AG04450 (cell line): ENCODE measurements at regions not wholly inside any gene's neighbourhood (a gene's known extent, or its start where the extent isn't known, plus 50 kb on each side); places are given as distances from the start of the nearest gene placed in this dataset.

ENCODE experiments used
- CTCF ChIA-PET: fragments of 300-600, 350-600 bp; formaldehyde crosslinking; extraction: SDS; loops from one replicate; lab custom pipeline; 2022; ENCODE audit warnings: antibody characterized with exemption, inconsistent platforms; lab: Charles Lee
- POLR2A ChIA-PET: fragments of 350-600 bp; formaldehyde crosslinking; extraction: SDS; loops from one replicate; lab custom pipeline; 2021; ENCODE audit warnings: antibody characterized with exemption, inconsistent platforms; lab: Yijun Ruan, JAX
- DNase-seq: peaks from one replicate; pipeline ENCODE4 v3.0.0-alpha.2; 2011; ENCODE audit warnings: low read depth, low spot score
- H3K27ac ChIP-seq: one replicate; pipeline ENCODE4 v1.5.1; 2012; ENCODE audit warnings: low read depth, low read length, control low read depth
- H3K27me3 ChIP-seq: one replicate; pipeline ENCODE4 v1.6.0; 2012; ENCODE audit warnings: low read length; ENCODE audit not compliant: control insufficient read depth, insufficient read depth
- H3K4me3 ChIP-seq: 2 replicates; pipeline ENCODE4 v1.5.1; 2011; ENCODE audit warnings: mild to moderate bottlenecking, low read depth, low read length, control low read depth
- H3K9me3 ChIP-seq: 2 replicates; pipeline ENCODE4 v1.5.1; 2012; ENCODE audit warnings: low read length; ENCODE audit not compliant: control insufficient read depth, insufficient read depth
- TF ChIP-seq, protein P1 (sequence below): IDR thresholded peaks from 2 replicates; pipeline ENCODE4 v1.5.1; 2011; ENCODE audit warnings: low read depth, low read length, control low read depth, inconsistent platforms

DNA sequence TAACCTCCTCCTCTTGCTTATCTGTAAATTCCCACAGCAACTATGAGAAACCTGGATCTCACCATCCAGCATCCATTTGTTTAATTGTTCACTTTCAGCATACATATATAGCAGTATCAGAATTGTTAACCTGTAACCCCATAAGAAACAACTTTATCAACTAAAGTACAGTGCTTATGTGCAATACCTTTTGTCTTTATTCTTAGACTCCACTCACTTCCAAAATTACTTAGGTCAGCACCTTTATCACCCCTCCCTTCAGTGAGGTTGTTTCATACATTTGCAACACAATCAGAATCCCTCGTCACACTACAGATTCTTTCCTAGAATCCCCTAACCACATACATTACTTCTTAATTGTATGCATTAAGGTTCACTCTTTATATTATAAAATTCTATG is 225.9 kb upstream of the NCKAP5 start:
- TF ChIP-seq, protein P1, sequence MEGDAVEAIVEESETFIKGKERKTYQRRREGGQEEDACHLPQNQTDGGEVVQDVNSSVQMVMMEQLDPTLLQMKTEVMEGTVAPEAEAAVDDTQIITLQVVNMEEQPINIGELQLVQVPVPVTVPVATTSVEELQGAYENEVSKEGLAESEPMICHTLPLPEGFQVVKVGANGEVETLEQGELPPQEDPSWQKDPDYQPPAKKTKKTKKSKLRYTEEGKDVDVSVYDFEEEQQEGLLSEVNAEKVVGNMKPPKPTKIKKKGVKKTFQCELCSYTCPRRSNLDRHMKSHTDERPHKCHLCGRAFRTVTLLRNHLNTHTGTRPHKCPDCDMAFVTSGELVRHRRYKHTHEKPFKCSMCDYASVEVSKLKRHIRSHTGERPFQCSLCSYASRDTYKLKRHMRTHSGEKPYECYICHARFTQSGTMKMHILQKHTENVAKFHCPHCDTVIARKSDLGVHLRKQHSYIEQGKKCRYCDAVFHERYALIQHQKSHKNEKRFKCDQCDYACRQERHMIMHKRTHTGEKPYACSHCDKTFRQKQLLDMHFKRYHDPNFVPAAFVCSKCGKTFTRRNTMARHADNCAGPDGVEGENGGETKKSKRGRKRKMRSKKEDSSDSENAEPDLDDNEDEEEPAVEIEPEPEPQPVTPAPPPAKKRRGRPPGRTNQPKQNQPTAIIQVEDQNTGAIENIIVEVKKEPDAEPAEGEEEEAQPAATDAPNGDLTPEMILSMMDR = no peak
- CTCF ChIA-PET = interaction anchor here (1.0 kb wide), 1 partner anchor 14 kb away, joined by 3 read pairs; no protein-coding TSS in a partner anchor

DNA sequence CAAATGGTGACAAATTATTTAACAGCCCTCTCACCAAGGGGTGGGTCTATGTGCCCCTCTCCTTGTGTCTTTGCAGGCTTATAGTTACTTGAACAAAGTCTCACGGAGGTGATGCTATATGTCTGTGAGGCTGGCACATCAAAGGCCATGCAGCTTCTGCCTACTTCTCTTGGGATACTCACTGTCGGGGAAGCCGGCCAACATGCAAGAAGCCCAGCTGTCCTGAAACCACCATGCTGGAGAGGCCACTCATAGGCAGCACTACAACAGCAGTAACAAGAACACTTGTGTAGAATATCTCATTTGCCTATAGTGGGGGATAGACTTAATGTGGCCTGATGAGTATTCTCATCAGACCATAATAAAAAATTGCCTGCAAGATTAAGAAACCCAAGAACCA is 233.7 kb upstream of the NCKAP5 start:
- CTCF ChIA-PET = interaction anchor here (2.3 kb wide), 1 partner anchor 22 kb away, joined by 9 read pairs; no protein-coding TSS in a partner anchor
- H3K4me3 ChIP-seq = no peak overlapping the region
- H3K9me3 ChIP-seq = no peaks in the 10 kb centered on the region
- H3K27me3 ChIP-seq = no peaks in the 10 kb centered on the region
- TF ChIP-seq, protein P1 = no peak
- POLR2A ChIA-PET = no interaction called here
- H3K27ac ChIP-seq = no peak overlapping the region
- DNase-seq = no peak

More for the DNA sequence above, 225.9 kb upstream of the NCKAP5 start:
- no peak for DNase-seq
- no peak overlapping the region for H3K4me3 ChIP-seq
- no peak overlapping the region for H3K27ac ChIP-seq
- POLR2A ChIA-PET = no interaction called here
- H3K9me3 ChIP-seq = no peaks in the 10 kb centered on the region
- no peaks in the 10 kb centered on the region for H3K27me3 ChIP-seq

DNA sequence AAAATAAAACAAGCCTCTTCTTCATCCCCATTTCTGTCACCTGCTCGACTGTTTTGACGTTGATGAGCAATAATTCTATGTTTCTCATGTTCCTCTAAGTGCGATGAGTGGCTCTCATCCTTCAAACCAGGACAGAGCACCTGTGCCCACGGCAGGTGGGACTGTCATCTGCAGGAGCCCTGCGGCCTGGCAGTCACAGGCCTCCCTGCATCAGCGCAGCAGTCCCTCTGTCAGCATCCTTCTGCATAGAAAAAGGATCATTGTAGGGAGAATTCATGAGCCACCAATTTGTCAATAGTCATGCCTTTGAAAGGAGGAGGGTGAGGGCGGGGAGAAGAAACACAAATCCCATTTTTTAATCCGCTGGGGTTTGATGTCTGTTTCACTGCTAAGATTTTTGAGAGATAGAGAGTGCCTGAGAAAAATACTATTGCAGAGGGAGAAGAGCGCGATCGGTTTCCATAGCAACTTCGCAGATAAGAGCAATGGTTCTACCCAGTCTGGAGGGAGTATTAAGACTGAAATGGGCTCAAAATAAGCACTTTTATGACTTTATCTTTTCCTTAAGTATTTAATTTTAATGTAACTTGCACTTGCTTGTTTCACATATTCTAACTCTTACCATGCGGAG is 234.3 kb upstream of the NCKAP5 start:
- Histone ChIP-seq H3K4me3 (no peak overlapping the region), H3K9me3 (no peaks in the 10 kb centered on the region), H3K27me3 (no peaks in the 10 kb centered on the region), H3K27ac (no peak overlapping the region)
- TF ChIP-seq, protein P1 = no peak
- ChIA-PET CTCF (no interaction called here), POLR2A (no interaction called here)
- no peak for DNase-seq

DNA sequence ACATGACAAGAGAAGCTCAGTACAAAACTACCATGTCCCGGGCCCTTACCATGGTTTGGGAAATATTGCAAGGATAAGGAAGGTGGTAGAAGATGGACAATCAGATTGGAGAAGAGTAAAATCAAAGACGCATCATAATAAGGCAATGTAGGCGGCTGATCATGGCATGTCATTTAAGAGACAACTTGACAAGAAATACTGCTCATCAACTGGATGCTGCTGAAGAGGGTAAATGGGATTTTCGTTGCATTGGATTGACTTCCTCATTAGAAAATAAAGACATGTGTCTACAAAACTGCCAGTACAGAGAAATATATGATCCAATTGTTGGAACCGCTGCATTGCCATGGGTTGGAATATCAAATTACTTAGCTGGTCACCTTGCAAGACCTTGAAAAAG is 238.3 kb upstream of the NCKAP5 start:
- Histone ChIP-seq H3K27me3 (no peaks in the 10 kb centered on the region), H3K4me3 (no peak overlapping the region), H3K9me3 (no peaks in the 10 kb centered on the region), H3K27ac (no peak overlapping the region)
- DNase-seq = no peak
- ChIA-PET CTCF (no interaction called here), POLR2A (no interaction called here)
- TF ChIP-seq, protein P1 = no peak

DNA sequence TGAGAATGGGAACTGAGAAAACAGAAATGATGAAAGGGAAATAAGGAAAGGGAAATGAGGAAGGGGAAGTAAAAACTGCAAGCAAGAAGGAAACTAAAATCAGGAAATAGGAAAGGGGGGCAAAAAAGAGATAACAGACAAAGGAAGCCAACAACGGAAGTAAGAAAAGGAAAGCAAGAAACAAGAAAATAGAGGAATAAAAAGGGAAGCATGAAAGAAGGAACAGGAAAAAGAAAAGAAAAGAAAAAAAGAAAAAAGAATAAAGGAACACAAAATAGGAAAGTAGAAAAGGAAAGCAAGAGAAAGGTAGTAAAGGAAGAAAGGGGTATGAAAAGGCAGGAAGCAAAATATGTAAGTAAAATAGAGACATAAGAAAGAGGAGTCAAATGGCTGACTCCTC is 241.2 kb upstream of the NCKAP5 start:
- H3K9me3 ChIP-seq = no peaks in the 10 kb centered on the region
- H3K27me3 ChIP-seq = no peaks in the 10 kb centered on the region
- TF ChIP-seq, protein P1 = no peak
- no peak overlapping the region for H3K4me3 ChIP-seq
- POLR2A ChIA-PET = no interaction called here
- no peak overlapping the region for H3K27ac ChIP-seq
- CTCF ChIA-PET = no interaction called here
- DNase-seq = no peak
